Esophagus muscularis mucosa (tissue), 4 donors: ENCODE measurements at regions not wholly inside any gene's neighbourhood (a gene's known extent, or its start where the extent isn't known, plus 50 kb on each side); places are given as distances from the start of the nearest gene placed in this dataset.

Source experiments
- DNase-seq: peaks from one replicate; pipeline ENCODE4 v3.0.0-alpha.2; 2017; ENCODE audit errors: extremely low spot score
- H3K27ac ChIP-seq, 4 donors: fragments of 200-600 bp; sonication (generic); replicated peaks in 1 of 4; 1 replicate in 3 of 4; 2 replicates in 1 of 4; pipeline ENCODE4 v1.5.1; 2016 to 2019; ENCODE audit warnings: mild to moderate bottlenecking in 1 of 4
- H3K27me3 ChIP-seq, 4 donors: fragments of 200-600 bp; sonication (generic); one replicate each; pipeline versions ENCODE4 v1.5.1 to v1.6.0; 2016 to 2019
- H3K36me3 ChIP-seq, 4 donors: fragments of 200-600 bp; sonication (generic); one replicate each; pipeline ENCODE4 v1.5.1; 2016 to 2019
- H3K4me1 ChIP-seq, 4 donors: fragments of 200-600 bp; sonication (generic); one replicate each; pipeline ENCODE4 v1.5.1; 2016 to 2019
- H3K4me3 ChIP-seq, 4 donors: fragments of 200-600 bp; sonication (generic); 1 replicate in 2 of 4; 2 replicates in 2 of 4; pipeline ENCODE4 v1.5.1; 2016 to 2019; ENCODE audit warnings: mild to moderate bottlenecking in 4 of 4, moderate library complexity in 1 of 4
- H3K9me3 ChIP-seq, 4 donors: fragments of 200-600 bp; sonication (generic); 1 replicate in 3 of 4; 2 replicates in 1 of 4; pipeline ENCODE4 v1.5.1; 2016 to 2019
- EP300 ChIP-seq: sonication (generic); formaldehyde crosslinking; IDR thresholded peaks from one replicate; pipeline ENCODE4 v1.6.1; 2017; ENCODE audit warnings: antibody characterized with exemption
- POLR2A ChIP-seq: fragments of 450-650 bp; IDR thresholded peaks from one replicate; pipeline ENCODE4 v1.6.1; 2017; ENCODE audit warnings: antibody characterized with exemption, moderate library complexity, mild to moderate bottlenecking, low read depth
- POLR2AphosphoS5 ChIP-seq, 2 donors: sonication (generic); formaldehyde crosslinking; IDR thresholded peaks; one replicate each; pipeline ENCODE4 v1.6.1; 2017; ENCODE audit warnings: antibody characterized with exemption in 2 of 2
- WGBS: methylation state at CpG from one replicate; pipeline ENCODE4 v1.1.5; 2018; 5-methylcytosine and 5-hydroxymethylcytosine counted together
- intact Hi-C: fragments of 100-400 bp; cut with DNase I; formaldehyde crosslinking; loops from one replicate; pipeline ENCODE4 v1.15.1; 2023
- TF ChIP-seq, protein P1 (sequence below), 3 experiments: fragments of 200-600 bp in 2 of 3; fragments of 450-650 bp in 1 of 3; sonication (generic) in 2 of 3; IDR thresholded peaks; one replicate each; pipeline ENCODE4 v1.5.1; 2017 to 2019; ENCODE audit warnings: antibody characterized with exemption in 3 of 3, mild to moderate bottlenecking in 2 of 3, moderate library complexity in 1 of 3

DNA sequence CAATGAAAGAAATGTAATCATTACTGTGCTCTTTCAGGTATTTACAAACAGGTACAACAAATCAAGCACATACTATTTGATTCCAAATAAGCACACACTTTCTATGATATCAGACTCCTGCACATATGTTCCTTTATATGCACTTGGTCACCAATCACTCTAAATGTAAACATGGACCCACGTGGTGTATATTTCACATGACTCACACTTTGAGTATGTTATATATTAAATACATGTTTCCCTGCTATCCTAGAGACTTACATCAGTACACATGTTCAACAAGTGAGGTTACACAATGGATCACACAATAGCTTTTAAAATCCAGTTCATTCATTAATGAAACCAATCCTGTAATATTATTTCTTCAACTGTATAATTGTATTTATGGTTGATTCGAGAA lies 683.5 kb downstream of the NR2F2 start:
- H3K4me3 ChIP-seq = no peak overlapping the region
- H3K27me3 ChIP-seq = no peaks in the 10 kb centered on the region
- TF ChIP-seq POLR2A = no peak
- TF ChIP-seq EP300 = no peak
- TF ChIP-seq POLR2AphosphoS5 (IDR thresholded peaks at IDR 0.05) = no peak
- TF ChIP-seq, protein P1, sequence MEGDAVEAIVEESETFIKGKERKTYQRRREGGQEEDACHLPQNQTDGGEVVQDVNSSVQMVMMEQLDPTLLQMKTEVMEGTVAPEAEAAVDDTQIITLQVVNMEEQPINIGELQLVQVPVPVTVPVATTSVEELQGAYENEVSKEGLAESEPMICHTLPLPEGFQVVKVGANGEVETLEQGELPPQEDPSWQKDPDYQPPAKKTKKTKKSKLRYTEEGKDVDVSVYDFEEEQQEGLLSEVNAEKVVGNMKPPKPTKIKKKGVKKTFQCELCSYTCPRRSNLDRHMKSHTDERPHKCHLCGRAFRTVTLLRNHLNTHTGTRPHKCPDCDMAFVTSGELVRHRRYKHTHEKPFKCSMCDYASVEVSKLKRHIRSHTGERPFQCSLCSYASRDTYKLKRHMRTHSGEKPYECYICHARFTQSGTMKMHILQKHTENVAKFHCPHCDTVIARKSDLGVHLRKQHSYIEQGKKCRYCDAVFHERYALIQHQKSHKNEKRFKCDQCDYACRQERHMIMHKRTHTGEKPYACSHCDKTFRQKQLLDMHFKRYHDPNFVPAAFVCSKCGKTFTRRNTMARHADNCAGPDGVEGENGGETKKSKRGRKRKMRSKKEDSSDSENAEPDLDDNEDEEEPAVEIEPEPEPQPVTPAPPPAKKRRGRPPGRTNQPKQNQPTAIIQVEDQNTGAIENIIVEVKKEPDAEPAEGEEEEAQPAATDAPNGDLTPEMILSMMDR (IDR thresholded peaks at IDR 0.05) = no peak
- H3K27ac ChIP-seq = no peak overlapping the region
- intact Hi-C loops = no loop called here
- peaks cover 0 to 6% (median 0%) of the 10 kb centered on the region in 4 donors for H3K9me3 ChIP-seq
- no peak for DNase-seq
- H3K4me1 ChIP-seq = no peaks in the 10 kb centered on the region
- 41% methylated on average over 2 of the region's 2 CpGs for WGBS
- H3K36me3 ChIP-seq = no peaks in the 10 kb centered on the region

DNA sequence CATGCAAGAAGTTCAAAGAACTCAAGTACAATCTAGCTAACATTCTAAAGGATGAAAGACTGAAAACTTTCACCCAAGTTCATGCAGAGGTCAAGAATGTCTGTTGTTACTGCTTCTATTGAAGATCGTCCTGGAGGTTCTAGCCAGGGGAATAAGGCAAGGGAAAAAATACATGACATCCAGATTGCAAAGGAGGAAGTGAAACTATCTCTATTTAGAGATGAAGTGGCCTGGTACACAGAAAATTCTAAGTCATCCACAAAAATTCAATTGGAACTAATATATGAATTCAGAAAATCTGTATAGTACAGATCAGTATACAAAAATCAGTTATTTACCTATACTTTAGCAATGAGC lies 693.0 kb downstream of the NR2F2 start:
- DNase-seq = no peak
- intact Hi-C loops = no loop called here
- no peaks in the 10 kb centered on the region for H3K9me3 ChIP-seq
- 14% methylated on average over 1 of the region's 1 CpG for WGBS
- H3K27me3 ChIP-seq = no peaks in the 10 kb centered on the region
- no peak overlapping the region for H3K27ac ChIP-seq
- TF ChIP-seq POLR2AphosphoS5 (IDR thresholded peaks at IDR 0.05) (no peak), POLR2A (no peak), EP300 (no peak)
- H3K36me3 ChIP-seq = no peaks in the 10 kb centered on the region
- peaks cover 0 to 7% (median 0%) of the 10 kb centered on the region in 4 donors for H3K4me1 ChIP-seq
- H3K4me3 ChIP-seq = no peak overlapping the region

- peaks cover 0 to 16% (median 10%) of the 10 kb centered on the region in 4 donors for H3K9me3 ChIP-seq
- no peak for DNase-seq
- H3K4me1 ChIP-seq = peaks cover 0 to 7% (median 0%) of the 10 kb centered on the region in 4 donors
- TF ChIP-seq POLR2AphosphoS5 (IDR thresholded peaks at IDR 0.05) (no peak), EP300 (no peak), POLR2A (no peak)
- TF ChIP-seq, protein P1 (IDR thresholded peaks at IDR 0.05) = no peak
- H3K27me3 ChIP-seq = no peaks in the 10 kb centered on the region
- no peak overlapping the region for H3K27ac ChIP-seq
- intact Hi-C loops = no loop called here
- 100% methylated on average over 2 of the region's 2 CpGs for WGBS
- no peaks in the 10 kb centered on the region for H3K36me3 ChIP-seq
- no peak overlapping the region for H3K4me3 ChIP-seq
These were observed 696.3 kb downstream of the NR2F2 start for GRCh38 chr15:97026781-97027180.

- H3K36me3 ChIP-seq = no peaks in the 10 kb centered on the region
- DNase-seq = no peak
- H3K27me3 ChIP-seq = no peaks in the 10 kb centered on the region
- TF ChIP-seq EP300 = no peak
- TF ChIP-seq, protein P1 (IDR thresholded peaks at IDR 0.05) = no peak
- TF ChIP-seq POLR2A = no peak
- no peak for TF ChIP-seq POLR2AphosphoS5 (IDR thresholded peaks at IDR 0.05)
- intact Hi-C loops = no loop called here
- H3K9me3 ChIP-seq = peaks cover 0 to 16% (median 10%) of the 10 kb centered on the region in 4 donors
- 79% methylated on average over 2 of the region's 2 CpGs for WGBS
- no peak overlapping the region for H3K27ac ChIP-seq
- H3K4me3 ChIP-seq = no peak overlapping the region
- peaks cover 0 to 5% (median 0%) of the 10 kb centered on the region in 4 donors for H3K4me1 ChIP-seq
These were observed 697.3 kb downstream of the NR2F2 start for GRCh38 chr15:97027772-97028171.

DNA sequence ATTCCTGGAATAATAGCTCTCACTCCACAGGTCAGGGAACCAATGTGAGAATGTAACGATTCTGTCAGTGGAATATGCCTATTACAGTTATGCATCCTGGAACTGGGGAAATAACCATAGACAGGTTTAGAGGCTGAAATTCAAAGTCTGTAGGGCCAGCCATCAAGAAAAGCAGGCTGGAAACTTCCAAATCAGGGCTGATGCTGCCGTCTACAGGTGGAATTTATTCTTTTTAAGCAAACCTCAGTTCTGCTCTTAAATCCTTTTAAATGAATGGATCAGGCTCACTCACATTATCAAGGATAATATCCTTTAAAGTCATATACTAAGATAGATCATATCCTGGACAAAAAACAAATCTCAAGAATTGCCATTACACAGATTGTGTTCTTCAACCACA lies 699.8 kb downstream of the NR2F2 start:
- TF ChIP-seq POLR2A = no peak
- Histone ChIP-seq H3K27ac (no peak overlapping the region), H3K27me3 (no peaks in the 10 kb centered on the region), H3K4me1 (no peaks in the 10 kb centered on the region), H3K4me3 (no peak overlapping the region), H3K9me3 (peaks cover 0 to 16% (median 10%) of the 10 kb centered on the region in 4 donors), H3K36me3 (no peaks in the 10 kb centered on the region)
- intact Hi-C loops = no loop called here
- DNase-seq = no peak
- WGBS = 87% methylated on average over 2 of the region's 2 CpGs

GRCh38 chr15:97036301-97036700 lies 705.8 kb downstream of the NR2F2 start:
- TF ChIP-seq POLR2A = no peak
- TF ChIP-seq POLR2AphosphoS5 (IDR thresholded peaks at IDR 0.05) = no peak
- no peak for TF ChIP-seq EP300
- WGBS = 70% methylated on average over 3 of the region's 3 CpGs

More at GRCh38 chr15:97036301-97036700, 705.8 kb downstream of the NR2F2 start:
- no peaks in the 10 kb centered on the region for H3K9me3 ChIP-seq
- no peaks in the 10 kb centered on the region for H3K36me3 ChIP-seq
- no peak for DNase-seq
- H3K27me3 ChIP-seq = no peaks in the 10 kb centered on the region
- H3K4me1 ChIP-seq = no peaks in the 10 kb centered on the region
- intact Hi-C loops = no loop called here
- H3K27ac ChIP-seq = no peak overlapping the region
- H3K4me3 ChIP-seq = no peak overlapping the region
